WERI-Rb-1 (cell line): ENCODE measurements at regions not wholly inside any gene's neighbourhood (a gene's known extent, or its start where the extent isn't known, plus 50 kb on each side); places are given as distances from the start of the nearest gene placed in this dataset.

Experiments used
- DNase-seq: peaks from one replicate; pipeline ENCODE4 v3.0.0-alpha.2; 2020
- H3K27ac ChIP-seq: fragments of 250-450 bp; sonication (Bioruptor Pico); 2 replicates; pipeline ENCODE4 v1.5.1; 2020; ENCODE audit warnings: mild to moderate bottlenecking, moderate library complexity
- H3K27me3 ChIP-seq: fragments of 250-450 bp; sonication (Bioruptor Pico); 2 replicates; pipeline ENCODE4 v1.5.1; 2021; ENCODE audit warnings: mild to moderate bottlenecking, low read depth, moderate library complexity; ENCODE audit not compliant: insufficient read depth, severe bottlenecking
- H3K36me3 ChIP-seq: fragments of 250-450 bp; sonication (Bioruptor Pico); 2 replicates; pipeline ENCODE4 v1.5.1; 2020; ENCODE audit warnings: mild to moderate bottlenecking, moderate library complexity
- H3K4me3 ChIP-seq: 2 replicates; pipeline ENCODE4 v1.5.1; 2011; ENCODE audit warnings: low read depth, mild to moderate bottlenecking, control low read depth, low read length
- H3K9me3 ChIP-seq: fragments of 250-450 bp; sonication (Bioruptor Pico); 2 replicates; pipeline ENCODE4 v1.5.1; 2021; ENCODE audit warnings: mild to moderate bottlenecking, moderate library complexity; ENCODE audit not compliant: severe bottlenecking
- TF ChIP-seq, protein P1 (sequence below): IDR thresholded peaks from 2 replicates; pipeline ENCODE4 v1.5.1; 2011; ENCODE audit warnings: low read depth, mild to moderate bottlenecking, control low read depth, inconsistent platforms, low read length

DNA sequence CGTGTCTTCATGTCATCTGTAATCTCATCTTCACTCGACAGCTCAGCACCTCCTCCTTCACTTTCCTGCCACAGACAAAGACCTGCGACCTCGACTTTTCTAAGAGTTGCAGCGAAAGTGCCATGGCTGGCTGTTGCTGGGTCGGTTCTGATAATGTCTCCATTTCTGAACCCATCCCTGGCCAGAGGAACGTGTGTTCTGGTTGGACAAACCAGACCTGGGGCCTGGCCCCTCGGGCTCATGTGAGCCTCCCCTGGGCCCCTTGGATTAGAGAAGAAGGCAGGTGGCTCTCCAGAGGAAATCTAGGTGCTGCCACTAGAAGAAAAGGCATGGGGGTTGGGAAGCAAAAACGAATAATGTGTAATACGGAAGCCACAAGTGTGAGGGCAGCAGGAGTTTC, 273.7 kb downstream of the GLRX3 start:
- TF ChIP-seq, protein P1, sequence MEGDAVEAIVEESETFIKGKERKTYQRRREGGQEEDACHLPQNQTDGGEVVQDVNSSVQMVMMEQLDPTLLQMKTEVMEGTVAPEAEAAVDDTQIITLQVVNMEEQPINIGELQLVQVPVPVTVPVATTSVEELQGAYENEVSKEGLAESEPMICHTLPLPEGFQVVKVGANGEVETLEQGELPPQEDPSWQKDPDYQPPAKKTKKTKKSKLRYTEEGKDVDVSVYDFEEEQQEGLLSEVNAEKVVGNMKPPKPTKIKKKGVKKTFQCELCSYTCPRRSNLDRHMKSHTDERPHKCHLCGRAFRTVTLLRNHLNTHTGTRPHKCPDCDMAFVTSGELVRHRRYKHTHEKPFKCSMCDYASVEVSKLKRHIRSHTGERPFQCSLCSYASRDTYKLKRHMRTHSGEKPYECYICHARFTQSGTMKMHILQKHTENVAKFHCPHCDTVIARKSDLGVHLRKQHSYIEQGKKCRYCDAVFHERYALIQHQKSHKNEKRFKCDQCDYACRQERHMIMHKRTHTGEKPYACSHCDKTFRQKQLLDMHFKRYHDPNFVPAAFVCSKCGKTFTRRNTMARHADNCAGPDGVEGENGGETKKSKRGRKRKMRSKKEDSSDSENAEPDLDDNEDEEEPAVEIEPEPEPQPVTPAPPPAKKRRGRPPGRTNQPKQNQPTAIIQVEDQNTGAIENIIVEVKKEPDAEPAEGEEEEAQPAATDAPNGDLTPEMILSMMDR = no peak
- no peak for DNase-seq

DNA sequence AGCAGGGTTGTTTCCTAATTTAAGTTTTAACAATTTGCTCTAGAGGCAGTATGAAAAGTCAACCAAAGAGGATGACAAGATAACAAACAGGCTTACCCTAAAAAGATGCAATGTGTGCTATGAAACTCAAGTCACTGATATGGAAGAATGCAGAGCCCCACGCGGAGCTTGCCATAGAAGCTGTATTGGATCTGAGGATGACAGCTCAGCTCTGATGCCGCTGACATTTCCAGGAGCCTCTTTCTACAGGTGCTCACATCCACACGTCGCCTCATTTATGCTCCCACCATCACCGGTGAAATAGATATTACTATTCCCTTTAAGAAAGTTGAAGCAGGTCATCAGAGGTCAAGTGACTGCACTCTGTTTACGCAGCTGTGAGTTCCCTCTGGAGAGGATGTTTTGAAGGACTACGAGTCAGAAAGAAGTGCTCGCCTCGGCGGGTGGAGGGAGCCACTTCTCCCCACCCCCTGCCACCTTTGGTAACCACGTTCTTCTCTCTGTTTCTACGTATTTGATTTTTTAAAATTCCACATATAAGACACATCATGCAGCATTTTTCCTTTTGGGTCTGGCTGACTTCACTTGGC, 275.4 kb downstream of the GLRX3 start:
- H3K27me3 ChIP-seq = no peaks in the 10 kb centered on the region
- no peaks in the 10 kb centered on the region for H3K36me3 ChIP-seq
- TF ChIP-seq, protein P1 = no peak
- H3K4me3 ChIP-seq = no peak overlapping the region
- no peaks in the 10 kb centered on the region for H3K9me3 ChIP-seq
- no peak overlapping the region for H3K27ac ChIP-seq
- no peak for DNase-seq

More for the DNA sequence above, 273.7 kb downstream of the GLRX3 start:
- Histone ChIP-seq H3K27ac (no peak overlapping the region), H3K4me3 (no peak overlapping the region), H3K36me3 (no peaks in the 10 kb centered on the region), H3K9me3 (no peaks in the 10 kb centered on the region), H3K27me3 (no peaks in the 10 kb centered on the region)

DNA sequence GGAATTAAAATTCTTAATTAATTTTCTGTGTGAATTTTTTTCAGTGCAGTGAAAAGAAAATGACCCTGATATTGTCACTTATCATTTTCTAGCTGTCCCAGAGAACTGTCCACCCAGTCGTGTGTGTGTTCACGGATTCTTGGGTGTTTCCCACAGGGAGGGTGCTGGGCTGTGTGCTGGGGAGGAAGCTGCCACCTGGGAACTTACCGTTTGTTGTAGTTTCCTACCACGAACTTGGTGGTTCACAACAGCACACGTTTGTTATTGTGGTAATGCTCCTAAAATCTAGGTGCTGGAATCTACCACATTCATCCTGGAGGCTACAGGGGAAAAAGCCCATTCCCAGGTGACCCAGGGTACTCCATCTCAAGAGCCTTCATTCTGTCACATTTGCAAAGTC, 276.1 kb downstream of the GLRX3 start:
- Histone ChIP-seq H3K27ac (no peak overlapping the region), H3K9me3 (no peaks in the 10 kb centered on the region), H3K36me3 (no peaks in the 10 kb centered on the region), H3K27me3 (no peaks in the 10 kb centered on the region), H3K4me3 (no peak overlapping the region)
- TF ChIP-seq, protein P1 = no peak
- no peak for DNase-seq

DNA sequence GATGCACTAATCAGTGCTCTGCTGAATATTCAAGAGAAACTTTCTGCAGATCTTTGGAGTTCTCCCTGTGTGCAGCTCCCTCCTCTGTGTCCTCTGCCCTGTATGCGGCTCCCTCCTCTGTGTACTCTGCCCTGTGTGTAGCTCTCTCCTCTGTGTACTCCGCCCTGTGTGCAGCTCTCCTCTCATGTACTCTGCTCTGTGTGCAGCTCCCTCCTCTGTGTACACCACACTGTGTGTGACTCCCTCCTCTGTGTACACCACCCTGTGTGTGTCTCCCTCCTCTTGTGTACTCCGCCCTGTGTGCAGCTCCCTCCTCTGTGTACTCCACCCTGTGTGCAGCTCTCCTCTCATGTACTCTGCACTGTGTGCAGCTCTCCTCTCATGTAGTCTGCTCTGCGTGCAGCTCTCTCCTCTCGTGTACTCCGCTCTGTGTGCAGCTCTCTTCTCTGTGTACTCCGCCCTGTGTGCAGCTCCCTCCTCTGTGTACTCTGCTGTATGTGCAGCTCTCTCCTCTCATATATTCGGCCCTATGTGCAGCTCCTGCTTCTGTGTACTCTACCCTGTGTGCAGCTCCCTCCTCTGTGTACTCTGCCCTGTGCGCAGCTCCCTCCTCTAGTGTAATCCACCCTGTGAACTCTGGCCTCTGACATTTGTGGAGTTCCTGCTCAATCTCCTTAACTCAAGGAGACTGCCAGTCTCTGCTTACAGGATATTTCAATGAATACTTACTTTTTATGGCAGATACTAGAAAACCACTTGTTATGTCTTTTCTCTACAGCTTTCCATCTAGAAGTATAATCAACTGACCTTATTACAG, 280.4 kb downstream of the GLRX3 start:
- H3K9me3 ChIP-seq = no peaks in the 10 kb centered on the region
- H3K27me3 ChIP-seq = no peaks in the 10 kb centered on the region
- DNase-seq = no peak
- H3K27ac ChIP-seq = no peak overlapping the region
- H3K36me3 ChIP-seq = no peaks in the 10 kb centered on the region
- no peak overlapping the region for H3K4me3 ChIP-seq
- TF ChIP-seq, protein P1 = no peak

DNA sequence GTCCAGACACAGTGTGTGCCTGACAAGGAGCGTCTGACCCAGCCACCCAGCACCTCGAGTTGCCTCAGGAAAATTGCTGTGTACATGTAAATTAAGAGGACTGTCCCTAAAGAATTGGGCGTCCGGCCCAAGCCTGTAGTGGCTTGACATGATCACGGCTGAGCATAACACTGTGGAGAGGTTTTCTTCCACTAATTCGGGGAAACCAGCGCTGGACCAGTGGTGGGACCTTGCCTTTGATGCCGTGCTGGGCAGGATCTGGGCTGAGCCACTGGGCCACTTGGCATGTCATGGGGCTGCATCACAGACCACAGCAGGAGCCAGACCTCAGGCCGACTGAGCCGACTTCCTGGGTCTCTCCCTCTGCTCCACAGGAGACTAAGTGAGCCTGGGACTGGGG, 282.5 kb downstream of the GLRX3 start:
- Histone ChIP-seq H3K36me3 (no peaks in the 10 kb centered on the region), H3K27me3 (no peaks in the 10 kb centered on the region), H3K27ac (no peak overlapping the region), H3K4me3 (no peak overlapping the region), H3K9me3 (no peaks in the 10 kb centered on the region)
- TF ChIP-seq, protein P1 = no peak
- DNase-seq = no peak
